ENCODE measurements at regions not wholly inside any gene's neighbourhood (a gene's known extent, or its start where the extent isn't known, plus 50 kb on each side); places are given as distances from the start of the nearest gene placed in this dataset.

DNA sequence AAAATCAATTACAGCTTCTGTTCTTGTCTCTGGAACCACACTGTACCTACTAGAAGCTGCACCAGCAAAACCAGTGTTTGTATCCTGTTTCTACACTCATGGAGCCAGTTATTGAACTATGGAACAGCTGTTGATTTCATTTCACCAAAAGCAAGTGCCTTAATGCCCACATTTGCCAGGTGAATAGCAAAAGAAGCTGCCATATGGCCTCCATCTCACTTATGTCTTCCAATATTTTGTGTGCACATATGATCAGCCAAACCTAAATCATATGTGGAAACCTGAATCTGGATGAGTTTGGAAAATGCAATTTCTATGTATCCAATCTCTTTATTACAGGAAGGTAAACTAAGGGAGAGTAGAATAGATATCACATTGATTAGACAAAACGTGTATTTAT lies 415.8 kb upstream of the GRID2 start:
- TF ChIP-seq GATA2 (IDR thresholded peaks at IDR 0.05; ENCODE audit: low read depth, low read length) = no peak
- TF ChIP-seq GATA3 (IDR thresholded peaks at IDR 0.05; ENCODE audit: low read depth, low read length) = no peak

All from SH-SY5Y (cell line).